GM23338 (cell line): ENCODE measurements at regions not wholly inside any gene's neighbourhood (a gene's known extent, or its start where the extent isn't known, plus 50 kb on each side); places are given as distances from the start of the nearest gene placed in this dataset.

Source experiments
- CREB1 ChIP-seq: fragments of 250-450 bp; sonication (Bioruptor Pico); IDR thresholded peaks from 2 replicates; pipeline ENCODE4 v1.5.0; 2020; ENCODE audit warnings: low read depth, mild to moderate bottlenecking, moderate library complexity
- CTCF ChIP-seq, 2 experiments: fragments of 200-600 bp in 1 of 2; sonication (generic) in 1 of 2; conservative IDR thresholded peaks; 2 replicates each; pipeline versions ENCODE4 v1.5.1 to v1.6.1; 2016 to 2017; ENCODE audit warnings: antibody characterized with exemption in 2 of 2, low read depth in 2 of 2, mild to moderate bottlenecking in 2 of 2, moderate library complexity in 1 of 2
- ETS1 ChIP-seq: IDR thresholded peaks from 2 replicates; pipeline ENCODE4 v1.6.1; 2016; ENCODE audit warnings: antibody characterized with exemption
- EZH2 ChIP-seq: fragments of 200-600 bp; sonication (generic); IDR thresholded peaks from one replicate; pipeline ENCODE4 v1.8.0; 2017; ENCODE audit warnings: antibody characterized with exemption, mild to moderate bottlenecking, low read depth; ENCODE audit not compliant: unreplicated experiment
- EZH2phosphoT487 ChIP-seq: fragments of 200-600 bp; sonication (generic); IDR thresholded peaks from one replicate; pipeline ENCODE4 v1.8.1; 2018; ENCODE audit warnings: antibody characterized with exemption; ENCODE audit not compliant: unreplicated experiment
- JUNB ChIP-seq: IDR thresholded peaks from one replicate; pipeline ENCODE4 v1.6.1; 2016; ENCODE audit warnings: antibody characterized with exemption; ENCODE audit not compliant: unreplicated experiment
- NANOG ChIP-seq: IDR thresholded peaks from 2 replicates; pipeline ENCODE4 v1.6.1; 2016; ENCODE audit warnings: antibody characterized with exemption, borderline replicate concordance
- POLR2AphosphoS5 ChIP-seq: IDR thresholded peaks from 2 replicates; pipeline ENCODE4 v1.6.1; 2016; ENCODE audit warnings: antibody characterized with exemption, low read depth
- STAT1 ChIP-seq: IDR thresholded peaks from one replicate; pipeline ENCODE4 v1.6.1; 2016; ENCODE audit warnings: antibody characterized with exemption; ENCODE audit not compliant: unreplicated experiment
- ZNF114 ChIP-seq: fragments of 250-450 bp; sonication (Bioruptor Pico); IDR thresholded peaks from 2 replicates; pipeline ENCODE4 v1.5.0; 2020; ENCODE audit warnings: mild to moderate bottlenecking, moderate library complexity
- ZNF331 ChIP-seq: fragments of 250-450 bp; sonication (Bioruptor Pico); IDR thresholded peaks from 2 replicates; pipeline ENCODE4 v1.5.0; 2020; ENCODE audit warnings: low read depth, mild to moderate bottlenecking, moderate library complexity
- TF ChIP-seq, protein P1 (sequence below): IDR thresholded peaks from one replicate; pipeline ENCODE4 v1.6.1; 2018; ENCODE audit warnings: antibody characterized with exemption; ENCODE audit not compliant: unreplicated experiment
- TF ChIP-seq, protein P2 (sequence below): fragments of 250-450 bp; sonication (Bioruptor Pico); IDR thresholded peaks from 2 replicates; pipeline ENCODE4 v1.5.0; 2020; ENCODE audit warnings: mild to moderate bottlenecking, moderate library complexity

DNA sequence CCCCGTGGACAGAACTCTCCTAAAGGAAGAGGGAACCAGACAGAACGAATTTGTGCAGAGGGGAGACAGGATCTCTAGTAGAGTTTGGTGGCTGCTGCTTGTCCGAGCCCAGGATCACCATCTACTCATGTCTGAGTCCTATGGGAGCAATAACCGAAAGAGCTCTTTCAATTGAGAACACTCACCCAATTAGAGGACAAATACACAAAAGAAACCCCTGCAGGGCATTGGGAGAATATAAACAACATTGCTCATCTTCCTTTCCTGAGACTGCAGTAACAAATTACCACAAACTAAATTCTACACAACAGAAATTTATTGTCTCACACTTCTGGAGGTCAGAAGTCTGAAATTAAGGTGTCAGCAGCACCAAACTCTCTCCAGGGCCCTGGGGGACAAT is 65.6 kb downstream of the SPINK2 start:
- TF ChIP-seq CTCF (conservative IDR thresholded peaks at IDR 0.05; ENCODE audit: low read depth in 2 of 2), result no peak
- no peak for TF ChIP-seq EZH2
- no peak for TF ChIP-seq ZNF114 (CRISPR knock-in tag)
- TF ChIP-seq EZH2phosphoT487, result no peak
- TF ChIP-seq STAT1, result no peak
- no peak for TF ChIP-seq JUNB
- no peak for TF ChIP-seq ETS1
- TF ChIP-seq, protein P1, sequence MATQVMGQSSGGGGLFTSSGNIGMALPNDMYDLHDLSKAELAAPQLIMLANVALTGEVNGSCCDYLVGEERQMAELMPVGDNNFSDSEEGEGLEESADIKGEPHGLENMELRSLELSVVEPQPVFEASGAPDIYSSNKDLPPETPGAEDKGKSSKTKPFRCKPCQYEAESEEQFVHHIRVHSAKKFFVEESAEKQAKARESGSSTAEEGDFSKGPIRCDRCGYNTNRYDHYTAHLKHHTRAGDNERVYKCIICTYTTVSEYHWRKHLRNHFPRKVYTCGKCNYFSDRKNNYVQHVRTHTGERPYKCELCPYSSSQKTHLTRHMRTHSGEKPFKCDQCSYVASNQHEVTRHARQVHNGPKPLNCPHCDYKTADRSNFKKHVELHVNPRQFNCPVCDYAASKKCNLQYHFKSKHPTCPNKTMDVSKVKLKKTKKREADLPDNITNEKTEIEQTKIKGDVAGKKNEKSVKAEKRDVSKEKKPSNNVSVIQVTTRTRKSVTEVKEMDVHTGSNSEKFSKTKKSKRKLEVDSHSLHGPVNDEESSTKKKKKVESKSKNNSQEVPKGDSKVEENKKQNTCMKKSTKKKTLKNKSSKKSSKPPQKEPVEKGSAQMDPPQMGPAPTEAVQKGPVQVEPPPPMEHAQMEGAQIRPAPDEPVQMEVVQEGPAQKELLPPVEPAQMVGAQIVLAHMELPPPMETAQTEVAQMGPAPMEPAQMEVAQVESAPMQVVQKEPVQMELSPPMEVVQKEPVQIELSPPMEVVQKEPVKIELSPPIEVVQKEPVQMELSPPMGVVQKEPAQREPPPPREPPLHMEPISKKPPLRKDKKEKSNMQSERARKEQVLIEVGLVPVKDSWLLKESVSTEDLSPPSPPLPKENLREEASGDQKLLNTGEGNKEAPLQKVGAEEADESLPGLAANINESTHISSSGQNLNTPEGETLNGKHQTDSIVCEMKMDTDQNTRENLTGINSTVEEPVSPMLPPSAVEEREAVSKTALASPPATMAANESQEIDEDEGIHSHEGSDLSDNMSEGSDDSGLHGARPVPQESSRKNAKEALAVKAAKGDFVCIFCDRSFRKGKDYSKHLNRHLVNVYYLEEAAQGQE, result no peak
- no peak for TF ChIP-seq CREB1 (CRISPR knock-in tag)
- TF ChIP-seq, protein P2, sequence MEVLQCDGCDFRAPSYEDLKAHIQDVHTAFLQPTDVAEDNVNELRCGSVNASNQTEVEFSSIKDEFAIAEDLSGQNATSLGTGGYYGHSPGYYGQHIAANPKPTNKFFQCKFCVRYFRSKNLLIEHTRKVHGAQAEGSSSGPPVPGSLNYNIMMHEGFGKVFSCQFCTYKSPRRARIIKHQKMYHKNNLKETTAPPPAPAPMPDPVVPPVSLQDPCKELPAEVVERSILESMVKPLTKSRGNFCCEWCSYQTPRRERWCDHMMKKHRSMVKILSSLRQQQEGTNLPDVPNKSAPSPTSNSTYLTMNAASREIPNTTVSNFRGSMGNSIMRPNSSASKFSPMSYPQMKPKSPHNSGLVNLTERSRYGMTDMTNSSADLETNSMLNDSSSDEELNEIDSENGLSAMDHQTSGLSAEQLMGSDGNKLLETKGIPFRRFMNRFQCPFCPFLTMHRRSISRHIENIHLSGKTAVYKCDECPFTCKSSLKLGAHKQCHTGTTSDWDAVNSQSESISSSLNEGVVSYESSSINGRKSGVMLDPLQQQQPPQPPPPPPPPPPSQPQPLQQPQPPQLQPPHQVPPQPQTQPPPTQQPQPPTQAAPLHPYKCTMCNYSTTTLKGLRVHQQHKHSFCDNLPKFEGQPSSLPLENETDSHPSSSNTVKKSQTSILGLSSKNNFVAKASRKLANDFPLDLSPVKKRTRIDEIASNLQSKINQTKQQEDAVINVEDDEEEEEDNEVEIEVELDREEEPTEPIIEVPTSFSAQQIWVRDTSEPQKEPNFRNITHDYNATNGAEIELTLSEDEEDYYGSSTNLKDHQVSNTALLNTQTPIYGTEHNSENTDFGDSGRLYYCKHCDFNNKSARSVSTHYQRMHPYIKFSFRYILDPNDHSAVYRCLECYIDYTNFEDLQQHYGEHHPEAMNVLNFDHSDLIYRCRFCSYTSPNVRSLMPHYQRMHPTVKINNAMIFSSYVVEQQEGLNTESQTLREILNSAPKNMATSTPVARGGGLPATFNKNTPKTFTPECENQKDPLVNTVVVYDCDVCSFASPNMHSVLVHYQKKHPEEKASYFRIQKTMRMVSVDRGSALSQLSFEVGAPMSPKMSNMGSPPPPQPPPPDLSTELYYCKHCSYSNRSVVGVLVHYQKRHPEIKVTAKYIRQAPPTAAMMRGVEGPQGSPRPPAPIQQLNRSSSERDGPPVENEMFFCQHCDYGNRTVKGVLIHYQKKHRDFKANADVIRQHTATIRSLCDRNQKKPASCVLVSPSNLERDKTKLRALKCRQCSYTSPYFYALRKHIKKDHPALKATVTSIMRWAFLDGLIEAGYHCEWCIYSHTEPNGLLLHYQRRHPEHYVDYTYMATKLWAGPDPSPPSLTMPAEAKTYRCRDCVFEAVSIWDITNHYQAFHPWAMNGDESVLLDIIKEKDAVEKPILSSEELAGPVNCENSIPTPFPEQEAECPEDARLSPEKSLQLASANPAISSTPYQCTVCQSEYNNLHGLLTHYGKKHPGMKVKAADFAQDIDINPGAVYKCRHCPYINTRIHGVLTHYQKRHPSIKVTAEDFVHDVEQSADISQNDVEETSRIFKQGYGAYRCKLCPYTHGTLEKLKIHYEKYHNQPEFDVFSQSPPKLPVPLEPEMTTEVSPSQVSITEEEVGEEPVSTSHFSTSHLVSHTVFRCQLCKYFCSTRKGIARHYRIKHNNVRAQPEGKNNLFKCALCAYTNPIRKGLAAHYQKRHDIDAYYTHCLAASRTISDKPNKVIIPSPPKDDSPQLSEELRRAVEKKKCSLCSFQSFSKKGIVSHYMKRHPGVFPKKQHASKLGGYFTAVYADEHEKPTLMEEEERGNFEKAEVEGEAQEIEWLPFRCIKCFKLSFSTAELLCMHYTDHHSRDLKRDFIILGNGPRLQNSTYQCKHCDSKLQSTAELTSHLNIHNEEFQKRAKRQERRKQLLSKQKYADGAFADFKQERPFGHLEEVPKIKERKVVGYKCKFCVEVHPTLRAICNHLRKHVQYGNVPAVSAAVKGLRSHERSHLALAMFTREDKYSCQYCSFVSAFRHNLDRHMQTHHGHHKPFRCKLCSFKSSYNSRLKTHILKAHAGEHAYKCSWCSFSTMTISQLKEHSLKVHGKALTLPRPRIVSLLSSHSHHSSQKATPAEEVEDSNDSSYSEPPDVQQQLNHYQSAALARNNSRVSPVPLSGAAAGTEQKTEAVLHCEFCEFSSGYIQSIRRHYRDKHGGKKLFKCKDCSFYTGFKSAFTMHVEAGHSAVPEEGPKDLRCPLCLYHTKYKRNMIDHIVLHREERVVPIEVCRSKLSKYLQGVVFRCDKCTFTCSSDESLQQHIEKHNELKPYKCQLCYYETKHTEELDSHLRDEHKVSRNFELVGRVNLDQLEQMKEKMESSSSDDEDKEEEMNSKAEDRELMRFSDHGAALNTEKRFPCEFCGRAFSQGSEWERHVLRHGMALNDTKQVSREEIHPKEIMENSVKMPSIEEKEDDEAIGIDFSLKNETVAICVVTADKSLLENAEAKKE (CRISPR knock-in tag), result no peak
- no peak for TF ChIP-seq POLR2AphosphoS5
- no peak for TF ChIP-seq ZNF331
- no peak for TF ChIP-seq NANOG
